KMS-11 (cell line): ENCODE measurements at regions not wholly inside any gene's neighbourhood (a gene's known extent, or its start where the extent isn't known, plus 50 kb on each side); places are given as distances from the start of the nearest gene placed in this dataset.

Experiments used
- H2AFZ ChIP-seq: fragments of 200-600 bp; sonication (generic); 2 replicates; pipeline ENCODE4 v1.6.1; 2016; ENCODE audit warnings: antibody characterized with exemption, mixed run types, low read depth
- H3K27ac ChIP-seq: fragments of 200-600 bp; sonication (generic); 2 replicates; pipeline ENCODE4 v1.6.1; 2016; ENCODE audit warnings: mild to moderate bottlenecking, mixed run types
- H3K27me3 ChIP-seq: fragments of 200-600 bp; sonication (generic); 2 replicates; pipeline ENCODE4 v1.6.1; 2017; ENCODE audit warnings: mild to moderate bottlenecking, low read depth, mixed run types, moderate library complexity; ENCODE audit not compliant: insufficient read depth
- H3K36me3 ChIP-seq: fragments of 200-600 bp; sonication (generic); 2 replicates; pipeline ENCODE4 v1.6.1; 2017; ENCODE audit warnings: mild to moderate bottlenecking, mixed run types; ENCODE audit not compliant: insufficient read depth
- H3K4me1 ChIP-seq: fragments of 200-600 bp; sonication (generic); 2 replicates; pipeline ENCODE4 v1.6.1; 2016; ENCODE audit warnings: mild to moderate bottlenecking, low read depth, mixed run types; ENCODE audit not compliant: poor library complexity, severe bottlenecking
- H3K4me2 ChIP-seq: fragments of 200-600 bp; sonication (generic); 2 replicates; pipeline ENCODE4 v1.7.0; 2016; ENCODE audit warnings: mild to moderate bottlenecking, mixed run types
- H3K4me3 ChIP-seq: fragments of 200-600 bp; sonication (generic); IDR thresholded peaks from 2 replicates; pipeline ENCODE4 v1.6.1; 2017; ENCODE audit warnings: low read depth, low read length, mixed read lengths; ENCODE audit not compliant: insufficient read depth
- H3K79me2 ChIP-seq: fragments of 200-600 bp; sonication (generic); 2 replicates; pipeline ENCODE4 v1.6.1; 2016; ENCODE audit warnings: low read depth, mixed run types; ENCODE audit not compliant: insufficient read depth
- H3K9ac ChIP-seq: fragments of 200-600 bp; sonication (generic); 2 replicates; pipeline ENCODE4 v1.6.1; 2016; ENCODE audit warnings: mild to moderate bottlenecking, mixed run types
- H4K20me1 ChIP-seq: fragments of 200-600 bp; sonication (generic); 2 replicates; pipeline ENCODE4 v1.6.1; 2016; ENCODE audit warnings: mild to moderate bottlenecking, mixed run types; ENCODE audit not compliant: insufficient read depth
- TF ChIP-seq, protein P1 (sequence below): fragments of 200-600 bp; sonication (generic); conservative IDR thresholded peaks from 2 replicates; pipeline ENCODE4 v1.6.1; 2017; ENCODE audit warnings: low read depth, mild to moderate bottlenecking, antibody characterized with exemption, low read length, moderate library complexity, mixed read lengths

DNA sequence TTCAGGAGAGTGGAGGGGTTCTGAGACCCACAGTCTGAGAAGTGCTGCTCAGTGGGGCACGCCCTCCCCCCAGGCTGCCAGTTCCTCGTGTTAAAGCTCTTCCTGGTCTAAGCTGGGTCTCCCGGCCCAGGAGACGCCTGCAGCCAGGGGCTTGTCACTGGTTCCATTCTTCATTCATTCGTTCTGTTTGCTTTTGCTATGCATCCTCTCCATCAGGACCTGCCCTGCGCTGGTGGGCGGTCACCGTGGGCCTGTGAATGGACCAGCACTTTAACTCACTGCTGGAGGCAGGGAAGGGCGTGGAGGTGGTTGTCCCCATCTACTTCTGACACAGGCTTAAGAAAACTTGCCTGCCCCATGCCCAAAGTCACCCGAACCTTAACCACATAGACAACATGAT, 272.8 kb upstream of the HDAC4 start:
- no peaks in the 10 kb centered on the region for H3K79me2 ChIP-seq
- no peak overlapping the region for H3K4me3 ChIP-seq
- no peak overlapping the region for H3K9ac ChIP-seq
- no peaks in the 10 kb centered on the region for H3K4me1 ChIP-seq
- no peak overlapping the region for H3K27ac ChIP-seq
- H4K20me1 ChIP-seq, result no peaks in the 10 kb centered on the region
- no peaks in the 10 kb centered on the region for H3K36me3 ChIP-seq
- H3K27me3 ChIP-seq, result no peaks in the 10 kb centered on the region; the same call in 1 of the 2 replicates
- no peak overlapping the region for H2AFZ ChIP-seq
- no peak overlapping the region for H3K4me2 ChIP-seq
- TF ChIP-seq, protein P1, sequence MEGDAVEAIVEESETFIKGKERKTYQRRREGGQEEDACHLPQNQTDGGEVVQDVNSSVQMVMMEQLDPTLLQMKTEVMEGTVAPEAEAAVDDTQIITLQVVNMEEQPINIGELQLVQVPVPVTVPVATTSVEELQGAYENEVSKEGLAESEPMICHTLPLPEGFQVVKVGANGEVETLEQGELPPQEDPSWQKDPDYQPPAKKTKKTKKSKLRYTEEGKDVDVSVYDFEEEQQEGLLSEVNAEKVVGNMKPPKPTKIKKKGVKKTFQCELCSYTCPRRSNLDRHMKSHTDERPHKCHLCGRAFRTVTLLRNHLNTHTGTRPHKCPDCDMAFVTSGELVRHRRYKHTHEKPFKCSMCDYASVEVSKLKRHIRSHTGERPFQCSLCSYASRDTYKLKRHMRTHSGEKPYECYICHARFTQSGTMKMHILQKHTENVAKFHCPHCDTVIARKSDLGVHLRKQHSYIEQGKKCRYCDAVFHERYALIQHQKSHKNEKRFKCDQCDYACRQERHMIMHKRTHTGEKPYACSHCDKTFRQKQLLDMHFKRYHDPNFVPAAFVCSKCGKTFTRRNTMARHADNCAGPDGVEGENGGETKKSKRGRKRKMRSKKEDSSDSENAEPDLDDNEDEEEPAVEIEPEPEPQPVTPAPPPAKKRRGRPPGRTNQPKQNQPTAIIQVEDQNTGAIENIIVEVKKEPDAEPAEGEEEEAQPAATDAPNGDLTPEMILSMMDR, result no peak

DNA sequence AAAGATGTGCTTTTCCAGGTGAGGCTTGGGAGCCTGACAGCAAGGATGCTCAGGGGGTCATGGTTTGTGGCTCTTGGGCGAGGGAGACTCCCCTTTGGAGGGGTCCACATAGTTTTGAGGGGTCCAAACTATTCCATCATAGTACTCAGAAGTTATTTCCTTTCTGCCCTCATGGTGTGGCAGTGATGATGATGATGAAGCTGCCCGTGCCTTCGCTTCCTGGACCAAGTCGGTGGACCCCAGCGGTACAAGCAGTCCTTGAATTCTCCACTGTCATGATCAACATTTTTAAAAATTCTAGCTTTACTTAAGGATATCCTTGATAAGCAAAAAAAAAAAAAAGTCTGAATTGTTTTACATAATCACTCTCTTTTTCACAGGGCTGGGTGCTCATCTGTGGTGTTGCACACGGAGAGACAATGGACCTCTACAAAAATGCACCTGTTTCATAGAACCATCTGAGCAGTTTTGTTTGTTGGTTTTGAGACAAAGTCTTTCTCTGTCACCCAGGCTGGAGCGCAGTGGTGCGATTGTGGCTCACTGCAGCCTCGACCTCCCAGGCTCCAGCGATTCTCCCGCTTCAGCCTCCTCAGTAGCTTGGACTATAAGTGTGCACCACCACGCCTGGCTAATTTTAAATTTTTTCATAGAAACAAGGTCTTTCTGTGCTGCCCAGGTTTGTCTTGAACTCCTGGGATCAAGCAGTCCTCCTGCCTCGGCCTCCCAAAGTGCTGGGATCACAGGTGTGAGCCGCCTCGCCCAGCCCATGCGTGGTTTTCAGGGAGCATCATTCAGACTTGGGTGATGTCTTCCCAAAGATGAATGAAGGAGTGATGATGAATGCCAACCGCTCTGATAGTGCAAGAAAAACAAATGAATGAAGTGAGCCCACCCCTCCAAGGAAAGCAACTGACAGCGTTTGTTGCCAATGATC, 271.4 kb upstream of the HDAC4 start:
- Histone ChIP-seq H3K36me3 (no peaks in the 10 kb centered on the region), H3K79me2 (no peaks in the 10 kb centered on the region), H4K20me1 (no peaks in the 10 kb centered on the region), H3K4me1 (no peaks in the 10 kb centered on the region), H3K27me3 (no peaks in the 10 kb centered on the region; the same call in 1 of the 2 replicates), H3K27ac (no peak overlapping the region), H3K4me3 (no peak overlapping the region), H3K4me2 (no peak overlapping the region), H3K9ac (no peak overlapping the region), H2AFZ (no peak overlapping the region)
- TF ChIP-seq, protein P1, result no peak

DNA sequence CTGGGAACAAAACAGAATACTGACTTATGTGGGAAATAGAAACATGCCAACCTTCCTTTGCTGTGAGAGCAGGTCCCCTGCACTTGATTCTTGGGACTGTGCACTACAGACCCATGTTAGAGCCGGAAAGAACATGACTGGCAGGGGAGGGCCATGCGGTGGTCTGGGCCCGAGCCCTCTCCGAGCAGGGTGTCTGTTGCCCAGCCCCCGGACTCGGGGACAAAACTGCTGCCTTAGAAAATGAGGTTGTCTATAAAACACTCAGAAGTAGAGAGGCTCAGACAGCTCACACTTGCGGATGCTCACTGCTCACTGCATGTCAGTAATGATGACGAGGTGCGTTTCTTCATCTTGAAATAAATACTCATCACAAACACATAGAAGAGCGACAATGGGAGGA, 270.7 kb upstream of the HDAC4 start:
- Histone ChIP-seq H3K4me2 (no peak overlapping the region), H4K20me1 (no peaks in the 10 kb centered on the region), H3K27ac (no peak overlapping the region), H3K9ac (no peak overlapping the region), H3K27me3 (no peaks in the 10 kb centered on the region; the same call in 1 of the 2 replicates), H2AFZ (no peak overlapping the region), H3K79me2 (no peaks in the 10 kb centered on the region), H3K4me3 (no peak overlapping the region), H3K4me1 (no peaks in the 10 kb centered on the region), H3K36me3 (no peaks in the 10 kb centered on the region)
- TF ChIP-seq, protein P1, result no peak

DNA sequence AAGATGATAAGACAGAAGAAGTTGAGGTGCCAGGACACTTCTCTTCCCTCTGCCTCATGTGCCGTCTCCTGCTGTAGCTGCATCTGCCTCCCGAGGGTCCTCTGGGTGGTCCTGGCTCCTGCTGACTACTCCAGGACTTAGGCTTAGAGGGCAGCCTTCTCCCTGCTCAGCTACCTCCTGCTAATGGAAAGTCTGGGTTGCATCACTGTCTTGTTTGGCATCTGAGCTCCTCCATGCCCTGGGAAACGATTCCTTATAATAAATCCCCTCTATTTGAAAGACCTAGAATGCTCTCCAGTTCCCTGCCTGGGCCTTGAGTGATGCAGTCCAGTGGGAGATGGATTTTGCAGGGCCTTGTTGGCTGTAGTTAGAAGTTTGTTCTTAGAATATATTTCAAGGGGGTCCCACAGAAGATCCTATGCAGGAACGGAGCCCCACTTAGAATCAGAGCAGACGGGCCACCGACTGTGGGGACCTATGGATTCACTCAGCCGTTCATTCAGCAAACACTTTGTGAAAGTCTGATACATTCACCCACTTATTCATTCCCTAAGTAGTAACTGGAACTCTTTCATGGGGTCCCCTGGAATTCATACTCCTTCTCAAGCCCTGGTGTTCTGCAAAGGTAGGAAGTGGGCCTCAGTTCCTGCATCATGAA, 269.8 kb upstream of the HDAC4 start:
- Histone ChIP-seq H3K4me1 (no peaks in the 10 kb centered on the region), H3K27ac (no peak overlapping the region), H3K36me3 (no peaks in the 10 kb centered on the region), H3K9ac (no peak overlapping the region), H3K27me3 (no peaks in the 10 kb centered on the region; the same call in 1 of the 2 replicates), H3K4me2 (no peak overlapping the region), H3K79me2 (no peaks in the 10 kb centered on the region), H4K20me1 (no peaks in the 10 kb centered on the region), H2AFZ (no peak overlapping the region), H3K4me3 (no peak overlapping the region)
- TF ChIP-seq, protein P1, result no peak
